Cardiac muscle cell (in vitro differentiated cells and primary cell): ENCODE measurements at regions not wholly inside any gene's neighbourhood (a gene's known extent, or its start where the extent isn't known, plus 50 kb on each side); places are given as distances from the start of the nearest gene placed in this dataset.
"Not testable (repeated sequence)": the region's sequence is repeated elsewhere in the genome, so short reads cannot be mapped to it uniquely, and the experiment has no call there.

Experiments used
- DNase-seq, 2 donors: peaks; one replicate each; pipeline versions ENCODE4 v3.0.0 to v3.0.0-alpha.2; 2010 to 2017; ENCODE audit warnings: low read depth in 1 of 2, low spot score in 1 of 2
- H3K27ac ChIP-seq: fragments of 200-600 bp; sonication (generic); 2 replicates; pipeline ENCODE4 v1.5.1; 2016
- H3K27me3 ChIP-seq: fragments of 200-600 bp; sonication (generic); 2 replicates; pipeline ENCODE4 v1.6.0; 2016; ENCODE audit warnings: control low read depth
- H3K36me3 ChIP-seq: fragments of 200-600 bp; sonication (generic); 2 replicates; pipeline ENCODE4 v1.5.1; 2016; ENCODE audit warnings: control low read depth
- H3K4me1 ChIP-seq: fragments of 200-600 bp; sonication (generic); 2 replicates; pipeline ENCODE4 v1.8.1; 2017; ENCODE audit warnings: low read depth, mild to moderate bottlenecking, mixed run types
- H3K4me3 ChIP-seq: fragments of 200-600 bp; sonication (generic); 2 replicates; pipeline ENCODE4 v1.5.1; 2016; ENCODE audit warnings: mild to moderate bottlenecking
- H3K9me3 ChIP-seq: fragments of 200-600 bp; sonication (generic); 2 replicates; pipeline ENCODE4 v1.5.1; 2017; ENCODE audit warnings: low read depth, mild to moderate bottlenecking, control low read depth
- CTCF ChIP-seq: IDR thresholded peaks from 2 replicates; pipeline ENCODE4 v1.5.1; 2012; ENCODE audit warnings: low read depth, mild to moderate bottlenecking, low read length

GRCh38 chr2:185665251-185665814 lies 73.3 kb upstream of the FSIP2 start:
- no peaks in the 10 kb centered on the region for H3K4me1 ChIP-seq
- TF ChIP-seq CTCF, result no peak
- no peak overlapping the region for H3K27ac ChIP-seq
- no peaks in the 10 kb centered on the region for H3K9me3 ChIP-seq
- no peaks in the 10 kb centered on the region for H3K36me3 ChIP-seq
- H3K27me3 ChIP-seq, result no peaks in the 10 kb centered on the region
- no peak for DNase-seq
- no peak overlapping the region for H3K4me3 ChIP-seq

GRCh38 chr2:185667452-185667851 lies 71.2 kb upstream of the FSIP2 start:
- no peaks in the 10 kb centered on the region for H3K36me3 ChIP-seq
- TF ChIP-seq CTCF, result no peak
- no peaks in the 10 kb centered on the region for H3K9me3 ChIP-seq
- no peak for DNase-seq
- peaks cover 12% of the 10 kb centered on the region for H3K4me1 ChIP-seq
- no peaks in the 10 kb centered on the region for H3K27me3 ChIP-seq
- no peak overlapping the region for H3K27ac ChIP-seq
- H3K4me3 ChIP-seq, result no peak overlapping the region

DNA sequence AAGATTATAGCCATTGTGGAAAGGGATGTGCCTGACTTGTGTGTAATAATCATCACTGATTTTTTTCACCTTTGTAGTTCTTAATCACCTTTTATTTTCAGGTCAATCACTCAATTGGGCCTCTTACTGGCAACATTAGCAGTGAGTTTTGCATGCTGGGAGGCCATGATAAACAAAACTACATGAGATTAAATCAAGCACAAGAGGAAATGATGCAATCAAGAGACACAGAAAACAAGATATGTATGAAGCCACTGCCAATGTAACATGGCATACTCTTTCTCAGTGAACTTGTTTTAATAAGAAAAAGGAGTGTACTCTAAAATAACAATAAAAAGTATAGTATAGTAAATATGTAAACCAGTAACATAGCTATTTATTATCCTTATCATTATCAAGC lies 69.9 kb upstream of the FSIP2 start:
- H3K27ac ChIP-seq, result no peak overlapping the region
- H3K36me3 ChIP-seq, result no peaks in the 10 kb centered on the region
- H3K27me3 ChIP-seq, result no peaks in the 10 kb centered on the region
- TF ChIP-seq CTCF, result no peak
- no peak for DNase-seq
- H3K9me3 ChIP-seq, result no peaks in the 10 kb centered on the region
- H3K4me1 ChIP-seq, result peaks cover 12% of the 10 kb centered on the region
- no peak overlapping the region for H3K4me3 ChIP-seq

GRCh38 chr2:185674232-185674631 lies 64.4 kb upstream of the FSIP2 start:
- H3K4me1 ChIP-seq, result peaks cover 12% of the 10 kb centered on the region
- DNase-seq, result no peak
- TF ChIP-seq CTCF, result no peak
- H3K36me3 ChIP-seq, result no peaks in the 10 kb centered on the region
- no peak overlapping the region for H3K4me3 ChIP-seq
- no peaks in the 10 kb centered on the region for H3K9me3 ChIP-seq
- H3K27ac ChIP-seq, result no peak overlapping the region
- no peaks in the 10 kb centered on the region for H3K27me3 ChIP-seq

GRCh38 chr2:185676316-185676715 lies 62.3 kb upstream of the FSIP2 start:
- H3K27ac ChIP-seq, result no peak overlapping the region
- DNase-seq, result no peak
- H3K27me3 ChIP-seq, result no peaks in the 10 kb centered on the region
- H3K4me1 ChIP-seq, result peaks cover 7% of the 10 kb centered on the region
- no peaks in the 10 kb centered on the region for H3K36me3 ChIP-seq
- H3K4me3 ChIP-seq, result no peak overlapping the region
- TF ChIP-seq CTCF, result no peak
- no peaks in the 10 kb centered on the region for H3K9me3 ChIP-seq

- H3K27me3 ChIP-seq, H3K9me3 ChIP-seq, H3K4me1 ChIP-seq, H3K4me3 ChIP-seq, H3K36me3 ChIP-seq, H3K27ac ChIP-seq, DNase-seq: not testable (repeated sequence)
Observed at GRCh38 chr2:185687001-185687400, 51.6 kb upstream of the FSIP2 start.
